ENCODE measurements at regions not wholly inside any gene's neighbourhood (a gene's known extent, or its start where the extent isn't known, plus 50 kb on each side); places are given as distances from the start of the nearest gene placed in this dataset.

DNA sequence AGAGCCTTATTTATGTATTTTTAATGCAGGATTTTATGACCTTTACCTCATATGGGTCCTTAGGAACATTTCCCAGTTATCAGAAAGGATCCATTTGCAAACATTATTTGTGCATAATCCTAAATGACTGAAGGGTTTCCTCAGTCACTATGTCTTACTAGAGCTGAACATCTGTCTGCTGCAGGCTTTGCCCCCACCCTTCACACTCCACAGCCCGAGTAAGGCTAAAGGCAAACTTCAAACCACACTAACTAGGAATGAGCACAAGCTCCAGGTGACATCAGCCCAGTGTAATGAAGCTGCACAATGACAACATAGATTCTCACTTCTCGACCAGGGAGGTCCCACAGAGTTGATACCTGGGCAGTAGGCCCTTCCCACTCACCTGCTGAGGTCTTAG lies 491.3 kb upstream of the MKI67 start:
- no peak for FAIRE-seq

DNA sequence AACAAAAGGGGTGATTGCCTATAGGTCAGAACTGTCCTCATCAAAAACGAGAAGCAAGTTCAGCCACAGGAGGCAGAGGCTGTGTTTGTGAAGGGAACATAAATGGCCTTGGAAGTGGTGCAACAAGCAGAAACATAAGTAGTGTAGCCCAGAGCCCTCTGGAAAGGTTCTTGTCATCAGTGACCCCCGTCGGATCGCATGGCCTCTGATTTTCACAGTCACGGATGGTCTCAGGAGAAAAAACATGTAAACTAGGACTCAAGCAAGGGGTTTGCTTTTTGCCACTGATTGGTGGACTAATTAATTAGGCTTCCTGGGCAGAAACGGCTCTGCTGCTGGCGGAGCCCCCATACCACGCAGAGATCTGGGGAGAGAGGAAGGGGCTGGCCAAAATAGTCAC lies 496.5 kb upstream of the MKI67 start:
- no peaks in the 10 kb centered on the region for H3K27me3 ChIP-seq (ENCODE audit: control insufficient read depth, insufficient read depth, low read length)
- H3K4me3 ChIP-seq (ENCODE audit: low read depth, low read length): no peak overlapping the region
- DNase-seq (ENCODE audit: low read depth) (no peak), FAIRE-seq (no peak)
- no peaks in the 10 kb centered on the region for H3K36me3 ChIP-seq (ENCODE audit: control insufficient read depth, insufficient read depth, low read length)
- TF ChIP-seq, protein P1, sequence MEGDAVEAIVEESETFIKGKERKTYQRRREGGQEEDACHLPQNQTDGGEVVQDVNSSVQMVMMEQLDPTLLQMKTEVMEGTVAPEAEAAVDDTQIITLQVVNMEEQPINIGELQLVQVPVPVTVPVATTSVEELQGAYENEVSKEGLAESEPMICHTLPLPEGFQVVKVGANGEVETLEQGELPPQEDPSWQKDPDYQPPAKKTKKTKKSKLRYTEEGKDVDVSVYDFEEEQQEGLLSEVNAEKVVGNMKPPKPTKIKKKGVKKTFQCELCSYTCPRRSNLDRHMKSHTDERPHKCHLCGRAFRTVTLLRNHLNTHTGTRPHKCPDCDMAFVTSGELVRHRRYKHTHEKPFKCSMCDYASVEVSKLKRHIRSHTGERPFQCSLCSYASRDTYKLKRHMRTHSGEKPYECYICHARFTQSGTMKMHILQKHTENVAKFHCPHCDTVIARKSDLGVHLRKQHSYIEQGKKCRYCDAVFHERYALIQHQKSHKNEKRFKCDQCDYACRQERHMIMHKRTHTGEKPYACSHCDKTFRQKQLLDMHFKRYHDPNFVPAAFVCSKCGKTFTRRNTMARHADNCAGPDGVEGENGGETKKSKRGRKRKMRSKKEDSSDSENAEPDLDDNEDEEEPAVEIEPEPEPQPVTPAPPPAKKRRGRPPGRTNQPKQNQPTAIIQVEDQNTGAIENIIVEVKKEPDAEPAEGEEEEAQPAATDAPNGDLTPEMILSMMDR (IDR thresholded peaks at IDR 0.05; ENCODE audit: insufficient read depth, low read length, severe bottlenecking): no peak

More for the DNA sequence above, 491.3 kb upstream of the MKI67 start:
- TF ChIP-seq, protein P1 (IDR thresholded peaks at IDR 0.05; ENCODE audit: insufficient read depth, low read length, severe bottlenecking): no peak
- Histone ChIP-seq H3K36me3 (ENCODE audit: control insufficient read depth, insufficient read depth, low read length) (no peaks in the 10 kb centered on the region), H3K4me3 (ENCODE audit: low read depth, low read length) (no peak overlapping the region), H3K27me3 (ENCODE audit: control insufficient read depth, insufficient read depth, low read length) (no peaks in the 10 kb centered on the region)
- DNase-seq (ENCODE audit: low read depth): no peak

DNA sequence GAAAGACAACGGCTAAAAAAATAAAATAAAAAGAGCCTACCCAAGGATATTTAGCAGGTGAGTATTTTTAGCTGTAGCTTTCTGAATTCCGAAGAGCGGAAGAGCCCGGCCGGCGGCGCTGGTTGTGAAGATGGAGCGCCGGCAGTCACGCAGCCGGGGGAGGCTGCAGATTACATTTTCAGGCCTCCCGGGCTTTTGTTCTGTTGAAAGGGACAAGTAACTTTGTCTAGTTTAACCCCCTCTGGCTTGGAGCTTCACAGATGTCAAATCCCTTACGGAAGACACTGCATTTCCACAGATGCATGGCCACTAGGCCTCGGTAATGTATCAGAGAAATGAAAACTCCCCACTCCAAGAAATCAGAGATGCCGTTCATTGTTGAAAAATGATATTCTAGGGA lies 497.6 kb upstream of the MKI67 start:
- TF ChIP-seq, protein P1 (IDR thresholded peaks at IDR 0.05; ENCODE audit: insufficient read depth, low read length, severe bottlenecking): no peak
- Histone ChIP-seq H3K4me3 (ENCODE audit: low read depth, low read length) (no peak overlapping the region), H3K27me3 (ENCODE audit: control insufficient read depth, insufficient read depth, low read length) (no peaks in the 10 kb centered on the region), H3K36me3 (ENCODE audit: control insufficient read depth, insufficient read depth, low read length) (no peaks in the 10 kb centered on the region)
- DNase-seq (ENCODE audit: low read depth): no peak
- no peak for FAIRE-seq

DNA sequence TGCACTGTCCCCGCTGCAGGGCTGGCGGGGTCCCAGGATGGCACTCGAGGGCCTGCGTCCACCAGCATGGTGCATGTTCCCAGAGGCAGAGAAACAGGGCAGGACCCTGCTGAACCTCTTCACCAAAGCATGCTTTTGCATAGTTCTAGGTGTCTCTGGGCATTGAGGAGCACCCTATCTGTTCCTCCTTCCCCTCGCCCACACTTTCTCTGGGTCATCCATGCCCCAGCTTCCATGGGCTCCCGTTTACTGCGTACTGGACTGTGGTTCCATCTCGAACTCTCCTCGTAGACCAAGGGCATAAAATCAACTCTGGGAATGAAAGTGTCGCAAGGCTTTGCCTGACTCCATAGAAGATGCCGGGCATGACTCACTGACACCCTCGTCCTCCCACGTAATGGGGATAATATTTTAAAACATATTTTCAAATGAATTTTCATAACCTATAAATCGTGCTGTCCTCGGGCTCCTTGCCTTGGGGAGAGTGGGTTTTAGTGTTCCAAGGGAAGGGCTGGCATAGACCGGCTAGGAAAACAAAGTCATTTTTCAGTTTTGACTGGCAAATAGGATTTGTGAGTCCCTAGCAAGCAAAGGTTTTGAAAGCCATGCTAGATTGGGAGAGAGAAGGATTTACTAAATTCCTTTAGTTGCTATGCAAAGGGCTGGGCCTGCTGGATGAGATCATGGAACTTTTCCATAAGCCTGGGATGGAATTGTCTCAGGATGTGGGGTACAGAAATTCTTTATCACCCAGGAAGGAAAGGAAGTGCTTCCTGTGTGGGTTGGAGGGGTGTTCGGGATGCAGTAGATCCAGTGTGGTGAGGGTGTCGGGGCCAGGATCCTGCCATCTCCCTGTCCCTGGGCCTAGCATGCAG lies 498.7 kb upstream of the MKI67 start:
- no peak for FAIRE-seq
- Histone ChIP-seq H3K27me3 (ENCODE audit: control insufficient read depth, insufficient read depth, low read length) (no peaks in the 10 kb centered on the region), H3K4me3 (ENCODE audit: low read depth, low read length) (no peak overlapping the region), H3K36me3 (ENCODE audit: control insufficient read depth, insufficient read depth, low read length) (no peaks in the 10 kb centered on the region)
- DNase-seq (ENCODE audit: low read depth): no peak
- TF ChIP-seq, protein P1 (IDR thresholded peaks at IDR 0.05; ENCODE audit: insufficient read depth, low read length, severe bottlenecking): no peak

DNA sequence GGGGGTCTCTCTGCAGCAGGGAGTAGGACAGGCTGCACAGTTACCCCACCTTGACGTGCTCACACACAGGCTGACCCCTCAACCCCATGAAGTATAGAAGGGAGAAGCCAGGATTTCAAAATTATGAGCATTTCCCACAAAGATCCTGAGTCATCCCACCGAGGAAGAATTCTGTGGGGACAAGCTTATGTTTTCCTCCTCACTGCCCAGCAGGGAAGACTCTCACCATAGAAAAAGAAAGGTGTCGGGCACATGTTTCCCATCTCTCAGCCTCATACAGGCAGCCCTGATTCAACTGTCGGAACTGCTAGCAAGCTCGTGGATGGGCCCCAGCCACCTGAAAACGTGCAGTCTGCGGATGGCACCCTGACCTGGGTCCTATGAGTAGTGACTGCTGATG lies 499.7 kb upstream of the MKI67 start:
- H3K36me3 ChIP-seq (ENCODE audit: control insufficient read depth, insufficient read depth, low read length): no peaks in the 10 kb centered on the region
- TF ChIP-seq, protein P1 (IDR thresholded peaks at IDR 0.05; ENCODE audit: insufficient read depth, low read length, severe bottlenecking): no peak
- DNase-seq (ENCODE audit: low read depth) (peak; percentile 2), FAIRE-seq (no peak)
- H3K4me3 ChIP-seq (ENCODE audit: low read depth, low read length): no peak overlapping the region
- H3K27me3 ChIP-seq (ENCODE audit: control insufficient read depth, insufficient read depth, low read length): no peaks in the 10 kb centered on the region

Data from bronchial epithelial cell (primary cell).